ENCODE measurements at regions not wholly inside any gene's neighbourhood (a gene's known extent, or its start where the extent isn't known, plus 50 kb on each side); places are given as distances from the start of the nearest gene placed in this dataset.

DNA sequence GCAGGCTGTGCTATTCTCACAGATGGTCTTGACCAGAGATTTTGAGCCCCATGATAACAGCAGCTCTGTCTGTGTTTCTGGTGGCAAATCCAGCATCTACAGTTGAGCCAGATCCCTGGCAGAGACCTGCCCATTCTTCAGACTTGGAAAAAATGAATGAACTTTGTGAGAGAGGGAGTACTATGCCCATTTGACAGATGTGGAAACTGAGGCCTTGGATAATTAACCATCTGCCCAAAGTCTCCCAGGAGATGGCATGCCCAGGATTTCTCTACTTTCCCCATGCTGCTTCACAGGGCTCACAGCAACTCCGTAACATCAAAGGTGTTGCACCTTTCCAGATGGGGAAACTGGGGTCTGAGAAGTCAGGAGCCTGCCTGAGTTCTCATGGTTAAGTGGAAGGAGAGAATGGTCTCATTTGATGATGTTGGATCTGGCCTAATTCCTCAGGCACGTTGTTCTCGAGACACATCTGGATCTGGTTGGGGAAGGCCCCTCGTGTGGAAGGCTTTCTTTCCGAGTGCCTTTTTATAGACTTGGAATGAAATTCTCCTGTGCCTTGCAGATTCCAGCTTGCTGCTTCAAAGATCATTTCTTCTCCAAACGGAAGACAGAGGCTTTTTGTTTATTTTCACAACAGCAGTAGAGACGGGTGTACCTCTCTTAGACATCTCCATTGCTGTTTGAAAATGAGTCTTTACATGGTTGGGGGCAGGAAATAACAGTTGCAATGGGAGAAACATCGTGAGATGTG, 73.3 kb upstream of the STX18 start:
- Histone ChIP-seq H3K4me1 (no peaks in the 10 kb centered on the region), H3K36me3 (replicated peaks in 1 of 2; ENCODE audit: insufficient read depth in 1 of 2, low read depth in 2 of 2) (no peaks in the 10 kb centered on the region), H3K27me3 (no peaks in the 10 kb centered on the region), H3K9me3 (no peaks in the 10 kb centered on the region), H3K27ac (no peak overlapping the region), H3K4me3 (no peak overlapping the region)
- 78 to 81% methylated on average over 8 of the region's 8 CpGs for WGBS, 2 donors
- TF ChIP-seq POLR2A (IDR thresholded peaks at IDR 0.05) = no peak
- TF ChIP-seq, protein P1, sequence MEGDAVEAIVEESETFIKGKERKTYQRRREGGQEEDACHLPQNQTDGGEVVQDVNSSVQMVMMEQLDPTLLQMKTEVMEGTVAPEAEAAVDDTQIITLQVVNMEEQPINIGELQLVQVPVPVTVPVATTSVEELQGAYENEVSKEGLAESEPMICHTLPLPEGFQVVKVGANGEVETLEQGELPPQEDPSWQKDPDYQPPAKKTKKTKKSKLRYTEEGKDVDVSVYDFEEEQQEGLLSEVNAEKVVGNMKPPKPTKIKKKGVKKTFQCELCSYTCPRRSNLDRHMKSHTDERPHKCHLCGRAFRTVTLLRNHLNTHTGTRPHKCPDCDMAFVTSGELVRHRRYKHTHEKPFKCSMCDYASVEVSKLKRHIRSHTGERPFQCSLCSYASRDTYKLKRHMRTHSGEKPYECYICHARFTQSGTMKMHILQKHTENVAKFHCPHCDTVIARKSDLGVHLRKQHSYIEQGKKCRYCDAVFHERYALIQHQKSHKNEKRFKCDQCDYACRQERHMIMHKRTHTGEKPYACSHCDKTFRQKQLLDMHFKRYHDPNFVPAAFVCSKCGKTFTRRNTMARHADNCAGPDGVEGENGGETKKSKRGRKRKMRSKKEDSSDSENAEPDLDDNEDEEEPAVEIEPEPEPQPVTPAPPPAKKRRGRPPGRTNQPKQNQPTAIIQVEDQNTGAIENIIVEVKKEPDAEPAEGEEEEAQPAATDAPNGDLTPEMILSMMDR (IDR thresholded peaks at IDR 0.05) = no peak
- intact Hi-C loops (cut with DNase I) = no loop called here
- no peak for DNase-seq
- no peak for ATAC-seq

DNA sequence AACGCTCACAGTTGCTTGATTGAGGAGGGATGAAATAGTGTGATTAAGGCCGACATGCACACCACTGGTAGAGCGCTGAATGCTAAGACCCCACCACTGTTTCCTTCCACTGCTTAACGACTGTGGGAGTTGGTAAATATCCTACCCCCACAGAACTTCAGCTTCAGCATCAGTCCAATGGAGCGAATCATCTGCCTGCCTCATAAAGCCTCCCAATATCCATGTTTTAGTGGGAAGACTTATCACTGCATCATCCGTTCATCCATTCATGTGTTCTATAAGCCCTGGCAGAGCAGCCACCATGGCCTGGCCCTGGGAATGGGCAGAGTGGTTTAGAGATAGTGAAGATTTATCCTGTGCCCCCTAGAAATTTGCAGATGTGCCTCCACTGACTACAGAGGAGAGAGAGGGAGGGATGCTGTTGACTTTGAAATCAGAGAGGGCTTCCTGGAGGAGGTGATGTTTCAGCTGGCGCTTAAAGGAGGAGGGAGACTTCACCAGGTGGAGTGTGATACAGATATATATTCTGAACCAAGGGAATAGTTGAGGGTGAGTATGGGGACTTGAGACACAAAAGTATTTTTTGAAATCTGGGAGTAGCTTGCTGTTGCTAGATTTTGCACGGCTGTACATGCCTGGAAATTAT, 71.9 kb upstream of the STX18 start:
- intact Hi-C loops (cut with DNase I) = no loop called here
- H3K4me3 ChIP-seq = no peak overlapping the region
- no peaks in the 10 kb centered on the region for H3K27me3 ChIP-seq
- H3K4me1 ChIP-seq = no peaks in the 10 kb centered on the region
- 88 to 92% methylated on average over 8 of the region's 8 CpGs for WGBS, 2 donors
- no peak overlapping the region for H3K27ac ChIP-seq
- TF ChIP-seq, protein P1 (IDR thresholded peaks at IDR 0.05) = no peak
- no peak for TF ChIP-seq POLR2A (IDR thresholded peaks at IDR 0.05)
- no peaks in the 10 kb centered on the region for H3K9me3 ChIP-seq
- ATAC-seq (no peak), DNase-seq (no peak)
- no peaks in the 10 kb centered on the region for H3K36me3 ChIP-seq (replicated peaks in 1 of 2; ENCODE audit: insufficient read depth in 1 of 2, low read depth in 2 of 2)

DNA sequence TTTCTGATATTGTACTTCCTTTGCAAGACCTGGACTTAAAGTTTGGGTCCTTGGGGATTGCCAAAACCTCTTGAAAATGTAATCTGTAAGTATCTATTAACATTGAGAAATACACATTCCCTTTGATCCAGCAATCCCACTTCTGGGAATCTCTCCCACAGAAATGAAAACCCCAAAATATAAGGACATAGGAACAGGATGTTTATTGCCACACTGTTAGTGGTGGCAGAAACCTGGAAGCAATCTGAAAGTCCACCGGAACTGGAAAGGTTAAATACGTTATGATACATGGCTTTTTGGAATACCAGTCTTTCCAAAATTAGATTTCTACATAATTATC, 71.2 kb upstream of the STX18 start:
- no peaks in the 10 kb centered on the region for H3K4me1 ChIP-seq
- no peak overlapping the region for H3K4me3 ChIP-seq
- H3K9me3 ChIP-seq = no peaks in the 10 kb centered on the region
- WGBS, 2 donors = 67 to 72% methylated on average over 2 of the region's 2 CpGs
- ATAC-seq (no peak), DNase-seq (no peak)
- H3K27me3 ChIP-seq = no peaks in the 10 kb centered on the region
- intact Hi-C loops (cut with DNase I) = no loop called here
- TF ChIP-seq, protein P1 (IDR thresholded peaks at IDR 0.05) = no peak
- no peak for TF ChIP-seq POLR2A (IDR thresholded peaks at IDR 0.05)
- H3K27ac ChIP-seq = no peak overlapping the region
- no peaks in the 10 kb centered on the region for H3K36me3 ChIP-seq (replicated peaks in 1 of 2; ENCODE audit: insufficient read depth in 1 of 2, low read depth in 2 of 2)

DNA sequence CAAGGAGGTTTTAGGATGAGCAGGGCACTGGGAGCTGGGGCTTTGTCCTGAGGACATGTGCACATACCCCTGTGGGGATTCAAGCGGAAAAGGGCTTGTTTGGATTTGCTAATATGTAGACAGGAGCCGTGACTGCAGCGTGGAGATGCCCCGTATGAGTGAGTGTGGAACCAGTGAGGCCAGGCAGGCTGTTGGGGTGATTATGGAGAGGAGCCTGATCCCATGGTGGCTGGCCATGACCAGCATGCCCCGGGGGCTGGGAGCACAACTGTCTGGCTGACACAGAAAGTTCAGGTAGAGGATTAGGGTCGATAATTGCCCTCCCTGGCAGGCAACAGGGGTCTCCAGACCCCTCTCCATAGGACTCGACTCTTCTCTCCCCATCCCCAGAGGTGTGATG, 68.8 kb upstream of the STX18 start:
- TF ChIP-seq POLR2A (IDR thresholded peaks at IDR 0.05) = no peak
- TF ChIP-seq, protein P1 (IDR thresholded peaks at IDR 0.05) = no peak
- WGBS, 2 donors = 90% methylated on average over 7 of the region's 7 CpGs
- H3K27ac ChIP-seq = no peak overlapping the region
- no peak for DNase-seq
- no peaks in the 10 kb centered on the region for H3K27me3 ChIP-seq
- no peak for ATAC-seq
- no peak overlapping the region for H3K4me3 ChIP-seq
- H3K36me3 ChIP-seq (replicated peaks in 1 of 2; ENCODE audit: insufficient read depth in 1 of 2, low read depth in 2 of 2) = no peaks in the 10 kb centered on the region
- H3K4me1 ChIP-seq = no peaks in the 10 kb centered on the region
- intact Hi-C loops (cut with DNase I) = no loop called here
- no peaks in the 10 kb centered on the region for H3K9me3 ChIP-seq

All from body of pancreas (tissue), 4 donors.